CD4-positive, alpha-beta T cell treated with Interleukin-2 at 100 ng/mL for 4 hours (primary cell): ENCODE measurements at regions not wholly inside any gene's neighbourhood (a gene's known extent, or its start where the extent isn't known, plus 50 kb on each side); places are given as distances from the start of the nearest gene placed in this dataset.

Experiments used
- DNase-seq: peaks from one replicate; pipeline ENCODE4 v3.0.0-alpha.2; 2020; ENCODE audit warnings: low spot score

DNA sequence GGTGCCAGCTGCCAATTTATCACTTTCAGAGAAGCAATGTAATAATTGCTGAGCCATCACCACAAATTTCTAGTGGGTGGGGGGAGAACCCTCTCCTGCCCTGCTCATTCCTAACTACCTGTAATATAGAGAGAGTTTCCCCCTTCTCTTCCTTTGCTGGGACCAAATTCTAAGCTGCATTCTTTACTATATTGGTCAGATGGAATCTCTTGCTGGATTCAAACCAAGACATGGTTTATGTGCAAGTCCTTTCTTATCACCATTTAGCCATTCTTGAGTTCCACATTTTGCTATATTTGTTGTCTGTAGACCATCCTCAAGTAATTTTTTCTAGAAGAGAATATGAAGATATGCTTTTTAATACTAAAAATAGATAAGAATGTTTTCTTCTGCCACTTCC lies 452.1 kb downstream of the MN1 start:
- DNase-seq, result no peak

- no peak for DNase-seq
These were observed 451.2 kb downstream of the MN1 start for GRCh38 chr22:27350306-27350705.

DNA sequence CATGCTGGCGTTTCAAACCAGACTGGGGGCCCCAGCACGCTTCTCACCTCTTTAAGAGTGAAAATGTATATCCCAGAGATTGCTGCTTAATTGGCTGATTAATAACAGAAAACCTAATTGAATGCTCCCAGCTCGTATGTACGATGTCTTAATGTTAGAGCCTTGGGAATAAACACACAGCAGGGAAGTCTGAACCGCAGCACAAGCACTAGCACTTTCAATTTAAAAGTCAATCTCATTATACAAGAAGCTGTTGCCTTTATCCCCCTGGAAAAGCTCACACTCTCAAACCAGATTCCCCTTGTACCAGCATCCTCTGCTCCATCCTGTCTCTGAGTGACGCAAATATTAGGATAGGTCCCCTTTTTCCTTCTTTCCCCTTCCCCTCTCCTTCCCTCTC lies 449.1 kb downstream of the MN1 start:
- no peak for DNase-seq

- DNase-seq, result no peak
These were observed 443.3 kb downstream of the MN1 start for GRCh38 chr22:27358096-27358870.

- DNase-seq, result no peak
These were observed 431.3 kb downstream of the MN1 start for GRCh38 chr22:27370269-27370668.

DNA sequence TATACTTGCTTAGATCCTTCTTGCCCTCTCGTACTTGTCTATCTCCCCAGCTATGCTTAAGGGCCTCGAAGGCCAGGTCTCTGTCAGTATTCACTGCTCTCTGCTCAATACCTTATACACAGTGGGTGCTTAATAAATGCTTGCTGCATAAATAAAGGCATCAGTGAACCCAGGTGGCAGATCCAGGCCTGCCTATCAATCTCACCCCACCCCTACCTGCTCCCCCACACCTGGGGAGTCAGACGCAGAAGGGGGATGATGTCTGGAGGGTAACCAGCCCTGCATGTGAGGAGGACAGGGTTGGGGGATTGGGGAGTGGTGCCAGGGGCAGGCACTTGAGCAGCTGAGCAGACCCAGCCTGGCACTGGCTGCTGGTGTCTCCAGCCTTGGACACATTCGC lies 430.6 kb downstream of the MN1 start:
- no peak for DNase-seq

DNA sequence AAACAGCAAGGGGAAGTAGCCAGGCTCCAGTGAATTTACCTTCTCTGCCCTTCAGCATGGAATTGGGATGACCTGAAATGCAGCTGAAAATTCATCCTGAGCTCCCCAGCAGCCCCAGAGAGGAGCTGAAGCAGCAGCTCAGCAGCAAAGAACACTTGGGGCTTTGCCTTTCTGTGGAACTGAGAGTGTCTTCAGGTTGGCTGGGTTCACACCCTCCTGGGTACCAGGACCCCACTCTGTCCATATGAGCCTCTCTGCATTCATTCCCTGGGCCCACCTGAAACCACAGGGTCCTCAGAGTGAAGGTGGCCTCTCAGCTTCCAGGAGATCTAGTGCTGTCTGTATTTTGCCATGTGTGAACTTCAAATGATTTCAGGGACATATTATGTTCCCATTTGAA lies 429.2 kb downstream of the MN1 start:
- DNase-seq, result no peak

GRCh38 chr22:27372969-27373670 lies 428.4 kb downstream of the MN1 start:
- DNase-seq, result no peak

DNA sequence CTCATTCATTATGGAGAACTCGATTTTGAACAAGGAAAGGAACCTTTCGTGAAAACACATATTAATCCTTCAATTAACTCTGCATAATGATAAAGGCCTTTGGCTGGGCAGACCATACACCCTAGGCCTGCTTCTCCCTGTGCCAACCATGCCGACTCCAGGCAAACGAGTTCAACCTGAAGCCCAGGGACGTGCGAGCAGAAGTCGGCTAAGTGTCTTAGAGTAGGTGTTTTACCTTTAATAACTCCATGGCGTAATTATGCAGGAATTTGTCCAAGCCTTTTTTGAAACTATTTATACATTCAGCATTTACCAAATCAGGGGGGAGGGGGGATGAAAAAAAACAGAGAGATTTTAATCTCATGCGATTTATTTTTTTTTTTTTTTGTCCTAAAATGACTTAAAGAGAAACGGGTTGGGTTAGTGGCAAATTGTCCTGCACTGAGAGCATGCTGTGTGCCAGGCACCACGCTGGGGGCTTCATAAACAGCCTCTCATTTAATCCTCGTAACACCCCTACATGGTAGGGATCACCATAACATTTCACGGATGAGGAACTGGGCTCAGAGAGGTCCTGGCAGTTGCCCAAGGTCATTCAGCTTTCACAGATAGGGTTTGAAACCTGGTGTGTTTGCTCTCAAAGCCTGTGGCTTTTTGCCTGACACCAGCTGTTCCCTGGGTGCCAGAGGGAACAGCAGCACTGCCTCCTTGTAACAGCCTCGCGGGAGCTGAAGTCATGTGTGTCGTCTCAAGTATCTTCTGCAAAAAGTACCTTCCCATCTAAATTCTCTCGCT lies 423.9 kb downstream of the MN1 start:
- no peak for DNase-seq

DNA sequence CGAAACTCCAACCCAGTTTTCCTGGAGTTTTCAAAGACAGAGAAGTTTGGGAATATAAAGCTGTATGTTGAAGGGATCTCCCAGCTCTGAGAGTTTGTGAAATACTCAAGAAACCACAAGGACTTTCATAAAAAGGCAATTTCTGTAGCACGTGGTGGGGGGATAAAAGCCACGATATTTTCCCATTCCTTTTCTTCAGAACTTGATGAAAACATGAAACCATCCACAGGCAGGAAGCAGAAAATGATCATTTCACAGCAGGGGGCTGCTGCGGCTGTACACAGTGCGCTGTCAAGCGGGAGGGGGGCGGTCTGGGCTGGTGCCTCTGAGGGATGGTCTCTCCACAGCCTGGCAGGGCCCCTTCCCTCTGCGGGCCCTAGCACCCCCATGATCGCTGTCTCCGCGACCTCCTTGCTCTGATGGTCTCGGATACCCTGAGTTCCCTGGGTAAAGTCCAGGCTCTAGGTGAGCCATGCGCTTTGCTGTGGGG lies 423.2 kb downstream of the MN1 start:
- DNase-seq, result no peak

DNA sequence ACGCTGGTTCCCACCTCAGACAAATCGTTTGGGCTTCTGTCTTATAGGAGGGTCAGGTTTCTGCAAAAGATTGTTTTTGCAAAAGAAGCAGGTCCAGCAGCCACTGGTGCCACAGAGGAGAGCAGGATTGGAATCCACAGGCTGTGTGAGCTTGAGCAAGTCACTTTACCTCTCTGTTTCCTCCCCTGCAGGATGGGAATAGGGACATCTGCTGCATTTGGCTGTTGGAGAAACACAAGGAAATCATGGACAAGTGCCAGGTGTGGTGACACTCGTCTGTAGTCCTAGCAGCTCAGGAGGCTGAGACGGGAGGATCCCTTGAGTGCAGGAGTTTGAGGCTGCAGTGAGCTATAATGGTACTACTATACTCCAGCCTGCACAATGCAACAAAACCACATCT lies 422.6 kb downstream of the MN1 start:
- DNase-seq, result no peak

GRCh38 chr22:27380855-27381254 lies 420.7 kb downstream of the MN1 start:
- no peak for DNase-seq

DNA sequence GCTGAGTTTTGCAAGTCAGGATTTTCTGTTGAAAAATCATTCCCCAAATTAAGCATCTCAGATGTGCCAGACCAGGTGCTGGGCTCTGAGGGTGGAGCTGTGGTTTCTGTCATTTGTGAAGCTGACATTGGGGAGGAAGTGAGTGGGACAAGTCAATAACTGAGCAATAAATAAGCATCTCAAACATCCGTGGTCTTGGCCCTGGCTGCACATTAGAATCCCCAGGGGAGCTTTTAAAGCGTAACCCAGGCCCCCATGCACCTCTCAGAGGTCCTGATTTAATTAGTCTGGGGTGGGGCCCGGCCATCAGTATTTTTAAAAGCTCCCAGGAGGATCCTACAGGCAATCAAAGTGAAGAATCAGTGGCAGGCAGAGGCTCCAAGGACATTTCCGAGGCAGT lies 420.0 kb downstream of the MN1 start:
- DNase-seq, result no peak

GRCh38 chr22:27381960-27382742 lies 419.4 kb downstream of the MN1 start:
- no peak for DNase-seq

- DNase-seq, result no peak
These were observed 418.6 kb downstream of the MN1 start for GRCh38 chr22:27382947-27383346.

GRCh38 chr22:27383896-27384295 lies 417.7 kb downstream of the MN1 start:
- DNase-seq, result no peak

DNA sequence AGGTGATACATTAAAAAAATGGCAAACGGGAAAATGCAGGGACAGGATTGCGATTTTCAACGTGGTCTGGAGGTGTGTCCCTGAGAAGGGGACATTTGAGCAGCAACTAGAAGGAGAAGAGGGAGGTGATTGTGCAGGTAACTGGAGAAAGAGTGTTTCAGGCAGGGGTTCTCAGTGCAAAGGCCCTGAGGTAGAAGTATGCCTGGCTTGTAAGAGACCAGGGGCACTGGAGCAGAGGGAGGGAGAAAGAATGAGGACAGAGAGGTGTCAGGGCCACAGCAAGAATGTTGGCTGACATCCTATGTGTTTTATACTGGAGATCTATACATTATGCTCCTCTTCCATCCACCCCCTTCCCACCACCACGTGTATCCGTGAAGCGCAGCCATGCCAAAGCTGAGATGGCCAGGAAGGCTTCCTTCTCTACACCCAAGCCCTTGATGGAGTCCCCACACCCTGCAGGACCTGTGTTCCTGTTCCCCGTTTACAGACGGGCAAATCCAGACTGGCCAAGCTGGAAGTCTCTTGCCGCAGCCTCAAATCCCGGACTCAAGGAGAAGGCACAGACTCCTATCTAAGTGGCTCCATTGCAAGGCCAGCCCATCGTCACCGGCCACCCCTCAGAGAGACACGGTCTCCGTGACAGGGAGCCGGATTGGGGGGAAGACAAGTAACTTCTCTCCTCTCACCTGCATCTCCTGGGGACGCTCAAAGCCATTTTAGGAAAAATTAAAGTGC lies 416.1 kb downstream of the MN1 start:
- no peak for DNase-seq

DNA sequence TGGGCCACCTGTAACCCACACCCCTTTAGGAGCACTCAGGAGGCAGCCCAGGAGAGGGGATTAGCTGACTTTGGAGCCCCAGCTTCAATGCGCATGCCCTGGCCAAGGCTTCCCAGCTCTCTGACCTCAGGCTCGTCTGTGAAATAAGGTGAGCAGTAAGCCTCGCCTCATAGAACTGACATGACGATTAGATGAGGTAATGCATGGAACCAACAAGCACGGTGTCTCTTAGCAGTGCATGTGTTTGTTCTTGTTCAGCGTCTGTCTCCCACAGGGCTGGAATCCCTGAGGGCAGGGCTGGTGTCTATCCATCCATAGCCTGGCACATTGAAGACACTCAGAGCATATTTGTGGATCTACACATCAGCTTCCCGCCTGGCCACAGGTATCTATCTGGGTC lies 415.4 kb downstream of the MN1 start:
- no peak for DNase-seq

DNA sequence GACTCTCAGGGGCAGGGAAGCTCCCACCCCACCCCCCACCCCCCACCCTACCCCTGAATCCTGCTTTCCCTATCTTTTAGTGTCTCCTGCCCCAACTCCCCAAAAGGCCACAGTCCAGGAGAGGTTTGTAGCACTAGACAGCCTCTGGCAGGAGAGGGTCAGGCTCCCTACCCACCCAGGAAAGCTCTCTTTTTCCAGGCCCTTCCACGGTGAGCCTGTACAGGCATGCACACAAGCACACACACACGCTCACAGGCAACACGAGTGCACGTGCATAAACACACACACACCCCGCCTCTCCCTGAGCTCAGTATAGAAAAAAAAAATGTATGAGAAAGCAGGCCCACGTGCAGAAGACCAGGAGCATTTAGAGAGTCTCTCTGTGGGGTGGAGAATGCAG lies 414.0 kb downstream of the MN1 start:
- DNase-seq, result no peak

GRCh38 chr22:27388090-27388600 lies 413.4 kb downstream of the MN1 start:
- no peak for DNase-seq

GRCh38 chr22:27389727-27390075 lies 411.9 kb downstream of the MN1 start:
- no peak for DNase-seq
